ENCODE measurements at regions not wholly inside any gene's neighbourhood (a gene's known extent, or its start where the extent isn't known, plus 50 kb on each side); places are given as distances from the start of the nearest gene placed in this dataset.
A peak's percentile ranks its signal among the peaks of the same experiment; 100 is the strongest.

GRCh38 chr20:47970282-47970903 is 185.1 kb upstream of the SULF2 start:
- DNase-seq (ENCODE audit: low read depth, low spot score): no peak
- Mint-ChIP-seq H3K4me1 (peaks cover 59% of the 10 kb centered on the region), H3K27me3 (ENCODE audit: low read depth) (peaks cover 3% of the 10 kb centered on the region), H3K27ac (ENCODE audit: unreplicated experiment) (peak overlapping the region; percentile 96), H3K9me3 (no peaks in the 10 kb centered on the region), H3K36me3 (ENCODE audit: low read depth) (no peaks in the 10 kb centered on the region), H3K4me3 (peak overlapping the region; percentile 73)
- no peak for TF ChIP-seq CTCF (conservative IDR thresholded peaks at IDR 0.05)

GRCh38 chr20:47969426-47969825 is 184.1 kb upstream of the SULF2 start:
- Mint-ChIP-seq H3K9me3 (no peaks in the 10 kb centered on the region), H3K4me1 (peaks cover 53% of the 10 kb centered on the region), H3K36me3 (ENCODE audit: low read depth) (no peaks in the 10 kb centered on the region), H3K27me3 (ENCODE audit: low read depth) (peaks cover 3% of the 10 kb centered on the region), H3K4me3 (no peak overlapping the region), H3K27ac (ENCODE audit: unreplicated experiment) (no peak overlapping the region)
- no peak for DNase-seq (ENCODE audit: low read depth, low spot score)
- no peak for TF ChIP-seq CTCF (conservative IDR thresholded peaks at IDR 0.05)

GRCh38 chr20:47968541-47969310 is 183.4 kb upstream of the SULF2 start:
- Mint-ChIP-seq H3K4me3 (no peak overlapping the region), H3K36me3 (ENCODE audit: low read depth) (no peaks in the 10 kb centered on the region), H3K27ac (ENCODE audit: unreplicated experiment) (no peak overlapping the region), H3K4me1 (peaks cover 46% of the 10 kb centered on the region), H3K9me3 (no peaks in the 10 kb centered on the region), H3K27me3 (ENCODE audit: low read depth) (peaks cover 3% of the 10 kb centered on the region)
- no peak for TF ChIP-seq CTCF (conservative IDR thresholded peaks at IDR 0.05)
- DNase-seq (ENCODE audit: low read depth, low spot score): no peak

- Mint-ChIP-seq H3K27me3 (ENCODE audit: low read depth) (no peaks in the 10 kb centered on the region), H3K4me3 (no peak overlapping the region), H3K27ac (ENCODE audit: unreplicated experiment) (no peak overlapping the region), H3K36me3 (ENCODE audit: low read depth) (no peaks in the 10 kb centered on the region), H3K4me1 (peaks cover under 1% of the 10 kb centered on the region), H3K9me3 (no peaks in the 10 kb centered on the region)
- no peak for DNase-seq (ENCODE audit: low read depth, low spot score)
- no peak for TF ChIP-seq CTCF (conservative IDR thresholded peaks at IDR 0.05)
These were observed 178.9 kb upstream of the SULF2 start for GRCh38 chr20:47964149-47964548.

- H3K27me3 Mint-ChIP-seq (ENCODE audit: low read depth): no peaks in the 10 kb centered on the region
- no peaks in the 10 kb centered on the region for H3K4me1 Mint-ChIP-seq
- no peaks in the 10 kb centered on the region for H3K36me3 Mint-ChIP-seq (ENCODE audit: low read depth)
- no peak overlapping the region for H3K27ac Mint-ChIP-seq (ENCODE audit: unreplicated experiment)
- no peak for DNase-seq (ENCODE audit: low read depth, low spot score)
- no peaks in the 10 kb centered on the region for H3K9me3 Mint-ChIP-seq
- no peak overlapping the region for H3K4me3 Mint-ChIP-seq
- no peak for TF ChIP-seq CTCF (conservative IDR thresholded peaks at IDR 0.05)
These were observed 177.7 kb upstream of the SULF2 start for GRCh38 chr20:47963022-47963421.
